Stomach (tissue), 8 donors: ENCODE measurements at regions not wholly inside any gene's neighbourhood (a gene's known extent, or its start where the extent isn't known, plus 50 kb on each side); places are given as distances from the start of the nearest gene placed in this dataset.

Source experiments
- DNase-seq, 2 donors: peaks; one replicate each; pipeline versions ENCODE4 v3.0.0 to v3.0.0-alpha.2; 2013 to 2019
- H3K27ac ChIP-seq, 5 donors: fragments of 200-600 bp in 4 of 5; sonication (generic) in 4 of 5; one replicate each; pipeline ENCODE4 v1.5.1; 2013 to 2019; ENCODE audit warnings: mild to moderate bottlenecking in 1 of 5, moderate library complexity in 1 of 5
- H3K27me3 ChIP-seq, 3 donors: fragments of 200-600 bp; sonication (generic); one replicate each; pipeline ENCODE4 v1.5.1; 2017 to 2019; ENCODE audit warnings: mixed run types in 1 of 3
- H3K36me3 ChIP-seq, 4 donors: fragments of 200-600 bp; sonication (generic); 1 replicate in 3 of 4; 2 replicates in 1 of 4; pipeline ENCODE4 v1.5.1; 2016 to 2019
- H3K4me1 ChIP-seq, 4 donors: fragments of 200-600 bp; sonication (generic); one replicate each; pipeline ENCODE4 v1.5.1; 2016 to 2019
- H3K4me3 ChIP-seq, 4 donors: fragments of 200-600 bp; sonication (generic) in 3 of 4; one replicate each; pipeline ENCODE4 v1.5.1; 2016 to 2019; ENCODE audit warnings: mild to moderate bottlenecking in 1 of 4
- H3K9me3 ChIP-seq, 4 donors: fragments of 200-600 bp; sonication (generic); one replicate each; pipeline ENCODE4 v1.5.1; 2016 to 2019
- CTCF ChIP-seq, 7 experiments: fragments of 450-650 bp in 4 of 7; fragments of 200-600 bp in 3 of 7; sonication (generic) in 3 of 7; IDR thresholded peaks; one replicate each; pipeline ENCODE4 v1.5.1; 2016 to 2019; ENCODE audit warnings: antibody characterized with exemption in 7 of 7, control low read depth in 2 of 7, mild to moderate bottlenecking in 1 of 7
- EP300 ChIP-seq: sonication (generic); formaldehyde crosslinking; IDR thresholded peaks from one replicate; pipeline ENCODE4 v1.6.1; 2017; ENCODE audit warnings: antibody characterized with exemption
- POLR2A ChIP-seq, 4 donors: fragments of 450-650 bp; IDR thresholded peaks; one replicate each; pipeline ENCODE4 v1.6.1; 2016; ENCODE audit warnings: antibody characterized with exemption in 4 of 4, control low read depth in 2 of 4, mild to moderate bottlenecking in 1 of 4, moderate library complexity in 1 of 4
- POLR2AphosphoS5 ChIP-seq, 3 donors: sonication (generic); formaldehyde crosslinking; IDR thresholded peaks; one replicate each; pipeline ENCODE4 v1.6.1; 2016; ENCODE audit warnings: antibody characterized with exemption in 3 of 3
- WGBS, 5 donors: extraction: QIAGEN DNeasy Blood & Tissue Kit in 3 of 5; methylation state at CpG; one replicate each; pipeline versions ENCODE4 v1.1.5 to v1.1.7; 2013 to 2018; 5-methylcytosine and 5-hydroxymethylcytosine counted together
- intact Hi-C: fragments of 100-400 bp; cut with DNase I; formaldehyde crosslinking; loops from one replicate; pipeline ENCODE4 v1.15.1; 2023; ENCODE audit warnings: low total_unique reads
- donor health status: healthy with polysubstance abuse.
- donor health status: Bipolar disorder and iron deficiency.
- donor health status: healthy.

- Histone ChIP-seq H3K27me3 (no peaks in the 10 kb centered on the region), H3K36me3 (no peaks in the 10 kb centered on the region), H3K4me1 (no peaks in the 10 kb centered on the region), H3K27ac (no peak overlapping the region), H3K4me3 (no peak overlapping the region), H3K9me3 (no peaks in the 10 kb centered on the region)
- intact Hi-C loops, result no loop called here
- WGBS, 5 donors, result 66 to 84% (median 83%) methylated on average over 2 of the region's 2 CpGs
- DNase-seq, result no peak
- TF ChIP-seq EP300, result no peak
- no peak for TF ChIP-seq POLR2AphosphoS5 (IDR thresholded peaks at IDR 0.05)
- TF ChIP-seq CTCF (IDR thresholded peaks at IDR 0.05), result no peak
- no peak for TF ChIP-seq POLR2A (IDR thresholded peaks at IDR 0.05)
Observed at GRCh38 chr3:139129892-139130291, 85.2 kb upstream of the PRR23C start.

GRCh38 chr3:139130390-139131140 is 85.9 kb upstream of the PRR23C start:
- 54 to 66% (median 60%) methylated on average over 3 of the region's 3 CpGs for WGBS, 5 donors
- intact Hi-C loops, result no loop called here
- Histone ChIP-seq H3K9me3 (no peaks in the 10 kb centered on the region), H3K4me3 (no peak overlapping the region), H3K4me1 (no peaks in the 10 kb centered on the region), H3K27me3 (no peaks in the 10 kb centered on the region), H3K36me3 (no peaks in the 10 kb centered on the region), H3K27ac (no peak overlapping the region)
- TF ChIP-seq POLR2AphosphoS5 (IDR thresholded peaks at IDR 0.05) (no peak), EP300 (no peak), POLR2A (IDR thresholded peaks at IDR 0.05) (no peak), CTCF (IDR thresholded peaks at IDR 0.05) (no peak)
- DNase-seq, result no peak

- Histone ChIP-seq H3K4me1 (no peaks in the 10 kb centered on the region), H3K9me3 (no peaks in the 10 kb centered on the region), H3K4me3 (no peak overlapping the region), H3K27me3 (no peaks in the 10 kb centered on the region), H3K27ac (no peak overlapping the region), H3K36me3 (no peaks in the 10 kb centered on the region)
- TF ChIP-seq CTCF (IDR thresholded peaks at IDR 0.05), result no peak
- no peak for TF ChIP-seq EP300
- no peak for TF ChIP-seq POLR2AphosphoS5 (IDR thresholded peaks at IDR 0.05)
- TF ChIP-seq POLR2A (IDR thresholded peaks at IDR 0.05), result no peak
- 79 to 100% (median 89%) methylated on average over 1 of the region's 1 CpG; no CpG with 5 or more reads in 1 of the 5 donors for WGBS, 5 donors
- DNase-seq, result no peak
- intact Hi-C loops, result no loop called here
Observed at GRCh38 chr3:139131951-139132350, 87.3 kb upstream of the PRR23C start.

- DNase-seq, result no peak
- intact Hi-C loops, result no loop called here
- Histone ChIP-seq H3K27me3 (no peaks in the 10 kb centered on the region), H3K27ac (no peak overlapping the region), H3K4me1 (no peaks in the 10 kb centered on the region), H3K36me3 (no peaks in the 10 kb centered on the region), H3K9me3 (no peaks in the 10 kb centered on the region), H3K4me3 (no peak overlapping the region)
- 69 to 91% (median 86%) methylated on average over 1 of the region's 1 CpG for WGBS, 5 donors
- TF ChIP-seq POLR2AphosphoS5 (IDR thresholded peaks at IDR 0.05), result no peak
- TF ChIP-seq CTCF (IDR thresholded peaks at IDR 0.05), result no peak
- TF ChIP-seq POLR2A (IDR thresholded peaks at IDR 0.05), result no peak
- no peak for TF ChIP-seq EP300
Observed at GRCh38 chr3:139132976-139133375, 88.3 kb upstream of the PRR23C start.
